H9 (cell line): ENCODE measurements at regions not wholly inside any gene's neighbourhood (a gene's known extent, or its start where the extent isn't known, plus 50 kb on each side); places are given as distances from the start of the nearest gene placed in this dataset.

Source experiments
- DNase-seq: peaks from one replicate; pipeline ENCODE4 v3.0.0-alpha.2; 2017
- H2AFZ ChIP-seq: one replicate; pipeline ENCODE4 v1.6.1; 2013; ENCODE audit warnings: mild to moderate bottlenecking, low read length, control low read depth, moderate library complexity
- H2AK5ac ChIP-seq: 2 replicates; pipeline ENCODE4 v1.6.1; 2013; ENCODE audit warnings: low read length, control low read depth, mixed read lengths; ENCODE audit not compliant: insufficient read length
- H2BK120ac ChIP-seq: one replicate; pipeline ENCODE4 v1.6.1; 2013; ENCODE audit warnings: low read depth, mild to moderate bottlenecking, low read length, control low read depth, inconsistent platforms; ENCODE audit not compliant: poor library complexity, severe bottlenecking
- H2BK12ac ChIP-seq: 2 replicates; pipeline ENCODE4 v1.6.1; 2013; ENCODE audit warnings: low read length, control low read depth, mixed read lengths, low read depth; ENCODE audit not compliant: insufficient read length
- H2BK15ac ChIP-seq: 2 replicates; pipeline ENCODE4 v1.6.1; 2013; ENCODE audit warnings: low read depth, low read length, control low read depth
- H2BK20ac ChIP-seq: one replicate; pipeline ENCODE4 v1.6.1; 2013; ENCODE audit warnings: low read depth, mild to moderate bottlenecking, low read length, control low read depth, inconsistent platforms; ENCODE audit not compliant: poor library complexity, severe bottlenecking
- H2BK5ac ChIP-seq: 2 replicates; pipeline ENCODE4 v1.6.1; 2013; ENCODE audit warnings: low read length, control low read depth, mixed read lengths; ENCODE audit not compliant: insufficient read length
- H3K14ac ChIP-seq: 2 replicates; pipeline ENCODE4 v1.6.1; 2013; ENCODE audit warnings: low read length, control low read depth; ENCODE audit not compliant: insufficient read depth
- H3K18ac ChIP-seq: 2 replicates; pipeline ENCODE4 v1.6.1; 2013; ENCODE audit warnings: low read depth, mild to moderate bottlenecking, mixed read lengths, low read length, control low read depth; ENCODE audit not compliant: insufficient read length
- H3K23ac ChIP-seq: 2 replicates; pipeline ENCODE4 v1.6.1; 2013; ENCODE audit warnings: low read length, control low read depth, mixed read lengths, low read depth; ENCODE audit not compliant: insufficient read length
- H3K23me2 ChIP-seq: 2 replicates; pipeline ENCODE4 v1.6.1; 2013; ENCODE audit warnings: low read depth, mild to moderate bottlenecking, mixed read lengths, low read length, control low read depth; ENCODE audit not compliant: insufficient read length, poor library complexity, severe bottlenecking
- H3K27ac ChIP-seq: 2 replicates; pipeline ENCODE4 v1.5.1; 2013; ENCODE audit warnings: low read length, control low read depth, mixed read lengths, low read depth; ENCODE audit not compliant: insufficient read length
- H3K27me3 ChIP-seq: 2 replicates; pipeline ENCODE4 v1.6.1; 2013; ENCODE audit warnings: low read length, control low read depth, inconsistent platforms; ENCODE audit not compliant: insufficient read depth
- H3K4ac ChIP-seq: 2 replicates; pipeline ENCODE4 v1.6.1; 2013; ENCODE audit warnings: low read depth, mild to moderate bottlenecking, control low read depth, inconsistent platforms, low read length, moderate library complexity
- H3K4me1 ChIP-seq: 2 replicates; pipeline ENCODE4 v1.6.1; 2013; ENCODE audit warnings: low read length, control low read depth, inconsistent platforms; ENCODE audit not compliant: insufficient read depth
- H3K4me2 ChIP-seq: 2 replicates; pipeline ENCODE4 v1.6.1; 2013; ENCODE audit warnings: low read length, control low read depth, mixed read lengths; ENCODE audit not compliant: insufficient read length, insufficient read depth
- H3K56ac ChIP-seq: 2 replicates; pipeline ENCODE4 v1.6.1; 2013; ENCODE audit warnings: low read depth, mild to moderate bottlenecking, mixed read lengths, low read length, control low read depth; ENCODE audit not compliant: insufficient read length
- H3K79me1 ChIP-seq: 2 replicates; pipeline ENCODE4 v1.6.1; 2013; ENCODE audit warnings: low read depth, mild to moderate bottlenecking, moderate library complexity, low read length, control low read depth, inconsistent platforms; ENCODE audit not compliant: insufficient read depth, poor library complexity, severe bottlenecking
- H3K79me2 ChIP-seq: 2 replicates; pipeline ENCODE4 v1.6.1; 2013; ENCODE audit warnings: low read length, control low read depth, inconsistent platforms; ENCODE audit not compliant: insufficient read depth
- H3K9ac ChIP-seq: 2 replicates; pipeline ENCODE4 v1.6.1; 2013; ENCODE audit warnings: low read length, control low read depth, mixed read lengths; ENCODE audit not compliant: insufficient read length; ENCODE audit errors: extremely low read depth
- H3K9me3 ChIP-seq: one replicate; pipeline ENCODE4 v1.6.1; 2013; ENCODE audit warnings: low read depth, low read length, inconsistent platforms; ENCODE audit not compliant: control insufficient read depth
- H3T11ph ChIP-seq: one replicate; pipeline ENCODE4 v1.6.1; 2013; ENCODE audit warnings: mild to moderate bottlenecking, low read length, control low read depth, inconsistent platforms
- H4K20me1 ChIP-seq: one replicate; pipeline ENCODE4 v1.6.1; 2013; ENCODE audit not compliant: control insufficient read depth, insufficient read length, insufficient read depth
- H4K5ac ChIP-seq: 2 replicates; pipeline ENCODE4 v1.6.1; 2013; ENCODE audit warnings: low read depth, mild to moderate bottlenecking, mixed read lengths, low read length, control low read depth; ENCODE audit not compliant: insufficient read length
- H4K8ac ChIP-seq: replicated peaks from 2 replicates; pipeline ENCODE4 v1.6.1; 2013; ENCODE audit warnings: low read length, control low read depth, mixed read lengths, low read depth; ENCODE audit not compliant: insufficient read length
- H4K91ac ChIP-seq: 2 replicates; pipeline ENCODE4 v1.6.1; 2013; ENCODE audit warnings: low read depth, mild to moderate bottlenecking, moderate library complexity, mixed read lengths, low read length, control low read depth; ENCODE audit not compliant: insufficient read length
- H3K27ac Mint-ChIP-seq, 3 experiments: 2 replicates in 2 of 3; 3 replicates in 1 of 3; pipeline ENCODE4 v1.8.0; 2020 to 2021; ENCODE audit warnings: mixed read lengths in 3 of 3, mild to moderate bottlenecking in 1 of 3, moderate library complexity in 1 of 3
- H3K27me3 Mint-ChIP-seq: 2 replicates; pipeline ENCODE4 v1.8.0; 2021; ENCODE audit warnings: low read depth, mild to moderate bottlenecking, moderate library complexity, mixed read lengths
- H3K36me3 Mint-ChIP-seq, 3 experiments: 2 replicates in 2 of 3; 3 replicates in 1 of 3; pipeline ENCODE4 v1.8.0; 2020 to 2021; ENCODE audit warnings: low read depth in 3 of 3, mixed read lengths in 3 of 3; ENCODE audit not compliant: insufficient read depth in 1 of 3
- H3K4me1 Mint-ChIP-seq, 2 experiments: 2 replicates each; pipeline ENCODE4 v1.8.0; 2020; ENCODE audit warnings: mixed read lengths in 2 of 2
- H3K4me3 Mint-ChIP-seq, 2 experiments: 2 replicates in 1 of 2; 3 replicates in 1 of 2; pipeline ENCODE4 v1.8.0; 2020 to 2021; ENCODE audit warnings: mild to moderate bottlenecking in 2 of 2, mixed read lengths in 2 of 2, moderate library complexity in 1 of 2
- H3K9me3 Mint-ChIP-seq, 2 experiments: 2 replicates in 1 of 2; 3 replicates in 1 of 2; pipeline ENCODE4 v1.8.0; 2020; ENCODE audit warnings: mild to moderate bottlenecking in 2 of 2, mixed read lengths in 2 of 2, moderate library complexity in 1 of 2
- WGBS: extraction: QIAGEN DNeasy Blood & Tissue Kit; methylation state at CpG from one replicate; pipeline ENCODE4 v1.1.7; 2013; ENCODE audit warnings: missing lambda C conversion rate, low lambda C conversion rate, mixed read lengths; ENCODE audit not compliant: insufficient read length; ENCODE audit errors: extremely low coverage; 5-methylcytosine and 5-hydroxymethylcytosine counted together
- TF ChIP-seq, protein P1 (sequence below): fragments of 200-600 bp; sonication (generic); conservative IDR thresholded peaks from 3 replicates; pipeline ENCODE4 v1.8.0; 2021; ENCODE audit warnings: antibody characterized with exemption, mild to moderate bottlenecking

DNA sequence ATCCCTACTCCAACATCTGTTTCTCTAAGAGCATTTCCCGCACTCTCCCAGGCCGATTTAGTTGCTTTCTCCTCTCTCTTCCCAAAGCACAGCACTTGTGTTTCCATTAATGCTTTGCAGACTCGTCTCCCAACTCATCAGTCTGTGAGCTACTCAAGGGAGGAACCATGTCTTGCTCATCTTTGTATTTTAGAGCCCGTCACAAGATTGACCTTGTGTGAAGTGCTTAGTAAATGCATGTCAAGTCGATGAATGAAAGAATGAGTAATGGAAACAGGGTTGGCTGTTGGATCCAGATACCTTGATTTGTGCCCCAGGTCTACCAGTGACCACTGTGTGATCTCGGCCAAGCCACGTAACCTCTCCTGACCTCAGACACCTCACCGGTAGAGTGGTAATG, 99.3 kb downstream of the KLF4 start:
- Mint-ChIP-seq H3K9me3 (no peaks in the 10 kb centered on the region), H3K4me3 (no peak overlapping the region), H3K4me1 (no peaks in the 10 kb centered on the region), H3K27me3 (no peaks in the 10 kb centered on the region; the same call in 1 of the 2 replicates), H3K36me3 (no peaks in the 10 kb centered on the region), H3K27ac (no peak overlapping the region)
- no peak overlapping the region for H2AFZ ChIP-seq
- H3K23ac ChIP-seq: no peak overlapping the region
- H2BK20ac ChIP-seq: no peak overlapping the region
- H3K4me2 ChIP-seq: no peak overlapping the region
- no peak overlapping the region for H2AK5ac ChIP-seq
- H4K91ac ChIP-seq: no peak overlapping the region
- no peak overlapping the region for H3K14ac ChIP-seq
- TF ChIP-seq, protein P1, sequence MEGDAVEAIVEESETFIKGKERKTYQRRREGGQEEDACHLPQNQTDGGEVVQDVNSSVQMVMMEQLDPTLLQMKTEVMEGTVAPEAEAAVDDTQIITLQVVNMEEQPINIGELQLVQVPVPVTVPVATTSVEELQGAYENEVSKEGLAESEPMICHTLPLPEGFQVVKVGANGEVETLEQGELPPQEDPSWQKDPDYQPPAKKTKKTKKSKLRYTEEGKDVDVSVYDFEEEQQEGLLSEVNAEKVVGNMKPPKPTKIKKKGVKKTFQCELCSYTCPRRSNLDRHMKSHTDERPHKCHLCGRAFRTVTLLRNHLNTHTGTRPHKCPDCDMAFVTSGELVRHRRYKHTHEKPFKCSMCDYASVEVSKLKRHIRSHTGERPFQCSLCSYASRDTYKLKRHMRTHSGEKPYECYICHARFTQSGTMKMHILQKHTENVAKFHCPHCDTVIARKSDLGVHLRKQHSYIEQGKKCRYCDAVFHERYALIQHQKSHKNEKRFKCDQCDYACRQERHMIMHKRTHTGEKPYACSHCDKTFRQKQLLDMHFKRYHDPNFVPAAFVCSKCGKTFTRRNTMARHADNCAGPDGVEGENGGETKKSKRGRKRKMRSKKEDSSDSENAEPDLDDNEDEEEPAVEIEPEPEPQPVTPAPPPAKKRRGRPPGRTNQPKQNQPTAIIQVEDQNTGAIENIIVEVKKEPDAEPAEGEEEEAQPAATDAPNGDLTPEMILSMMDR: no peak
- H3K27ac ChIP-seq: no peak overlapping the region
- no peak overlapping the region for H3K56ac ChIP-seq
- DNase-seq: no peak
- no peaks in the 10 kb centered on the region for H3K79me1 ChIP-seq
- no peak overlapping the region for H3K18ac ChIP-seq
- H4K8ac ChIP-seq: no peak overlapping the region
- no peak overlapping the region for H4K5ac ChIP-seq
- WGBS: no CpG with 5 or more reads among the region's 8 CpGs
- no peak overlapping the region for H3T11ph ChIP-seq
- no peaks in the 10 kb centered on the region for H3K9me3 ChIP-seq
- H3K4me1 ChIP-seq: no peaks in the 10 kb centered on the region
- no peak overlapping the region for H3K4ac ChIP-seq
- no peak overlapping the region for H2BK12ac ChIP-seq
- no peaks in the 10 kb centered on the region for H3K79me2 ChIP-seq
- no peak overlapping the region for H2BK5ac ChIP-seq
- no peak overlapping the region for H3K9ac ChIP-seq
- no peaks in the 10 kb centered on the region for H4K20me1 ChIP-seq
- H3K23me2 ChIP-seq: no peaks in the 10 kb centered on the region
- no peak overlapping the region for H2BK120ac ChIP-seq
- H2BK15ac ChIP-seq: no peak overlapping the region
- no peaks in the 10 kb centered on the region for H3K27me3 ChIP-seq
